ENCODE measurements at regions not wholly inside any gene's neighbourhood (a gene's known extent, or its start where the extent isn't known, plus 50 kb on each side); places are given as distances from the start of the nearest gene placed in this dataset.

GRCh38 chr2:145257931-145258330 is 738.0 kb upstream of the ZEB2 start:
- ChIA-PET CTCF (no interaction called here), POLR2A (ENCODE audit: low non-redundant PET) (no interaction called here)

GRCh38 chr2:145256551-145256950 is 736.6 kb upstream of the ZEB2 start:
- Histone ChIP-seq H3K4me3 (ENCODE audit: low read depth, low read length, poor library complexity, severe bottlenecking) (no peak overlapping the region), H3K27ac (ENCODE audit: low read depth, low read length, poor library complexity, severe bottlenecking) (no peak overlapping the region), H3K27me3 (replicated peaks; ENCODE audit: insufficient read depth, low read depth, low read length, poor library complexity) (no peaks in the 10 kb centered on the region), H3K36me3 (ENCODE audit: insufficient read depth, low read length, poor library complexity, severe bottlenecking) (no peaks in the 10 kb centered on the region), H3K4me1 (ENCODE audit: insufficient read depth, low read length, poor library complexity, severe bottlenecking) (peaks cover 11% of the 10 kb centered on the region), H3K9me3 (ENCODE audit: low read depth, low read length, poor library complexity, severe bottlenecking) (no peaks in the 10 kb centered on the region)
- TF ChIP-seq CTCF (conservative IDR thresholded peaks at IDR 0.05; ENCODE audit: low read depth, low read length) (no peak), EZH2 (IDR thresholded peaks at IDR 0.05; ENCODE audit: borderline replicate concordance, low read depth, low read length, poor library complexity, severe bottlenecking) (no peak)
- peak; percentile 3 for DNase-seq (ENCODE audit: low spot score)
- no TSS peak for BruUV-seq (replicated peaks)
- ChIA-PET CTCF (interaction anchor here (0.7 kb wide), 1 partner anchor 176 kb away, joined by 5 read pairs; no protein-coding TSS in a partner anchor), POLR2A (ENCODE audit: low non-redundant PET) (no interaction called here)
- intact Hi-C loops (cut with micrococcal nuclease; ENCODE audit: unreplicated experiment), result no loop called here

More at GRCh38 chr2:145257931-145258330, 738.0 kb upstream of the ZEB2 start:
- no peak overlapping the region for H3K27ac ChIP-seq (ENCODE audit: low read depth, low read length, poor library complexity, severe bottlenecking)
- no peak overlapping the region for H3K4me3 ChIP-seq (ENCODE audit: low read depth, low read length, poor library complexity, severe bottlenecking)
- H3K36me3 ChIP-seq (ENCODE audit: insufficient read depth, low read length, poor library complexity, severe bottlenecking), result no peaks in the 10 kb centered on the region
- BruUV-seq (replicated peaks), result no TSS peak
- no peaks in the 10 kb centered on the region for H3K9me3 ChIP-seq (ENCODE audit: low read depth, low read length, poor library complexity, severe bottlenecking)
- no peaks in the 10 kb centered on the region for H3K27me3 ChIP-seq (replicated peaks; ENCODE audit: insufficient read depth, low read depth, low read length, poor library complexity)
- DNase-seq (ENCODE audit: low spot score), result no peak
- H3K4me1 ChIP-seq (ENCODE audit: insufficient read depth, low read length, poor library complexity, severe bottlenecking), result peaks cover 7% of the 10 kb centered on the region
- intact Hi-C loops (cut with micrococcal nuclease; ENCODE audit: unreplicated experiment), result no loop called here
- TF ChIP-seq EZH2 (IDR thresholded peaks at IDR 0.05; ENCODE audit: borderline replicate concordance, low read depth, low read length, poor library complexity, severe bottlenecking) (no peak), CTCF (conservative IDR thresholded peaks at IDR 0.05; ENCODE audit: low read depth, low read length) (no peak)

GRCh38 chr2:145254291-145254690 is 734.4 kb upstream of the ZEB2 start:
- BruUV-seq (replicated peaks), result no TSS peak
- Histone ChIP-seq H3K4me3 (ENCODE audit: low read depth, low read length, poor library complexity, severe bottlenecking) (no peak overlapping the region), H3K27ac (ENCODE audit: low read depth, low read length, poor library complexity, severe bottlenecking) (no peak overlapping the region), H3K27me3 (replicated peaks; ENCODE audit: insufficient read depth, low read depth, low read length, poor library complexity) (no peaks in the 10 kb centered on the region), H3K4me1 (ENCODE audit: insufficient read depth, low read length, poor library complexity, severe bottlenecking) (peaks cover 11% of the 10 kb centered on the region), H3K9me3 (ENCODE audit: low read depth, low read length, poor library complexity, severe bottlenecking) (no peaks in the 10 kb centered on the region), H3K36me3 (ENCODE audit: insufficient read depth, low read length, poor library complexity, severe bottlenecking) (no peaks in the 10 kb centered on the region)
- no peak for TF ChIP-seq EZH2 (IDR thresholded peaks at IDR 0.05; ENCODE audit: borderline replicate concordance, low read depth, low read length, poor library complexity, severe bottlenecking)
- TF ChIP-seq CTCF (conservative IDR thresholded peaks at IDR 0.05; ENCODE audit: low read depth, low read length), result no peak
- intact Hi-C loops (cut with micrococcal nuclease; ENCODE audit: unreplicated experiment), result no loop called here
- no peak for DNase-seq (ENCODE audit: low spot score)
- POLR2A ChIA-PET (ENCODE audit: low non-redundant PET), result no interaction called here
- CTCF ChIA-PET, result no interaction called here
